ENCODE measurements at regions not wholly inside any gene's neighbourhood (a gene's known extent, or its start where the extent isn't known, plus 50 kb on each side); places are given as distances from the start of the nearest gene placed in this dataset.

DNA sequence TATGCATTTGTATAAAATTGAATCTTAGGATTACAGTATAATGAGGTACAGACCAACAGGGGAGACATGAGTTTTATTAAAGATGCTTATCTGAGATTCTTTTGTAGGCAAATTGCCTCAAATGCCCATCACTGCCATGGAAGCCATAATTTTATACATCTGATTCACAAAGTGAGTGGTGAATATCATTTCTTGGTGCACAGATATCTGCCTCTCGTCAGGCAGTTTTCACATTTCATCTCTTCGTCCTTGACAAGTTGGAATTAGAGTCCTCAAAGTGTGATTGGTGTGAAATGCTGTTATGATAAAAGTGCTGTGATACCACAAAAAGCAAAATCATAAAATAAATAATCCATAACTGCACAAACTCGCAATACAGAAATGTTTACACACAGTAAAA is 1602.8 kb upstream of the DDX18 start:
- 47 to 58% methylated on average over 3 of the region's 3 CpGs for WGBS, 2 donors
- TF ChIP-seq, protein P1, sequence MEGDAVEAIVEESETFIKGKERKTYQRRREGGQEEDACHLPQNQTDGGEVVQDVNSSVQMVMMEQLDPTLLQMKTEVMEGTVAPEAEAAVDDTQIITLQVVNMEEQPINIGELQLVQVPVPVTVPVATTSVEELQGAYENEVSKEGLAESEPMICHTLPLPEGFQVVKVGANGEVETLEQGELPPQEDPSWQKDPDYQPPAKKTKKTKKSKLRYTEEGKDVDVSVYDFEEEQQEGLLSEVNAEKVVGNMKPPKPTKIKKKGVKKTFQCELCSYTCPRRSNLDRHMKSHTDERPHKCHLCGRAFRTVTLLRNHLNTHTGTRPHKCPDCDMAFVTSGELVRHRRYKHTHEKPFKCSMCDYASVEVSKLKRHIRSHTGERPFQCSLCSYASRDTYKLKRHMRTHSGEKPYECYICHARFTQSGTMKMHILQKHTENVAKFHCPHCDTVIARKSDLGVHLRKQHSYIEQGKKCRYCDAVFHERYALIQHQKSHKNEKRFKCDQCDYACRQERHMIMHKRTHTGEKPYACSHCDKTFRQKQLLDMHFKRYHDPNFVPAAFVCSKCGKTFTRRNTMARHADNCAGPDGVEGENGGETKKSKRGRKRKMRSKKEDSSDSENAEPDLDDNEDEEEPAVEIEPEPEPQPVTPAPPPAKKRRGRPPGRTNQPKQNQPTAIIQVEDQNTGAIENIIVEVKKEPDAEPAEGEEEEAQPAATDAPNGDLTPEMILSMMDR (IDR thresholded peaks at IDR 0.05): no peak
- TF ChIP-seq POLR2A (IDR thresholded peaks at IDR 0.05): no peak
- Histone ChIP-seq H3K27ac (no peak overlapping the region), H3K36me3 (no peaks in the 10 kb centered on the region), H3K4me3 (no peak overlapping the region), H3K9me3 (peaks cover 0 to 8% (median 0%) of the 10 kb centered on the region in 3 donors), H3K4me1 (no peaks in the 10 kb centered on the region), H3K27me3 (no peaks in the 10 kb centered on the region)
- intact Hi-C loops (cut with DNase I): no loop called here
- DNase-seq: no peak

DNA sequence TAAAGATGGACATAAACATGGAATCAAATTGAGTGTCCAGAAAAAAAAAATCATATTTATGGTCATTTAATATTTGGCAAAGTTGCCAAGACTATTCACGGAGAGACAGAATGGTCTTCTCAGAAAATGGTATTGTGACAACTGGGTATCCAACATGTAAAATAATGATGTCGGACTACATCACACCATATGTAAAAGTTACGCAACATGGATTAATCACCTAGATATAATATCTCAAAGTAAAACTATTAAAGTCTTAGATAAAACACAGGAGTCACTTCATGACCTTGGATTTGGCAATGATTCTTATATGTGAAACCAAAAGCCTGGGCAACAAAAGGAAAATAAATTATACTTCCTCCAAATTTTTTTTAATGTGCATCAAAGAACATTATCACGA is 1591.7 kb upstream of the DDX18 start:
- Histone ChIP-seq H3K4me1 (no peaks in the 10 kb centered on the region), H3K27ac (no peak overlapping the region), H3K27me3 (no peaks in the 10 kb centered on the region), H3K4me3 (no peak overlapping the region), H3K9me3 (peaks cover 0 to 15% (median 0%) of the 10 kb centered on the region in 3 donors), H3K36me3 (no peaks in the 10 kb centered on the region)
- WGBS, 2 donors: 80 to 83% methylated on average over 4 of the region's 4 CpGs
- TF ChIP-seq, protein P1 (IDR thresholded peaks at IDR 0.05): no peak
- no peak for TF ChIP-seq POLR2A (IDR thresholded peaks at IDR 0.05)
- intact Hi-C loops (cut with DNase I): no loop called here
- DNase-seq: no peak

DNA sequence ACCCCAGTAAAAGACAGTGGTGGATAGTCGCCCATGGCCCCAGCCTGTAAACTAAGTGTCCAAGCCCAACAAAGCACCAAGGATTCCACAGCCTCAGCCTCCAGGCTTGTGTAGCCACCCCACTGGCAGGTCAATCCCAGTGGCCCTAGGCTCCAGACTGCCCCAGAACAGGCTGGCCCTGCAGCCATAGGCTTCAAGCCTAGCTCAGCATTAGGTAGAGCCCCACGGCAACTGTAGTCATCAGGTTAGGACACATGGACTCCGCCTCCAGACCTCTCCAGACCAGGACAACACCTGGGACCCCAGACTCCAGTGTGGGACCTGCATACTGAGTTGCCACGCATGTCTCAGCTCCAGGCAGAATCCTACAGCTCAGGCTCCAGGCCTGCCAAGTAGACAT is 1590.6 kb upstream of the DDX18 start:
- no peak overlapping the region for H3K27ac ChIP-seq
- H3K36me3 ChIP-seq: no peaks in the 10 kb centered on the region
- no peak for TF ChIP-seq POLR2A (IDR thresholded peaks at IDR 0.05)
- TF ChIP-seq, protein P1 (IDR thresholded peaks at IDR 0.05): no peak
- intact Hi-C loops (cut with DNase I): no loop called here
- 54 to 75% methylated on average over 1 to 2 of the region's 4 CpGs for WGBS, 2 donors
- H3K9me3 ChIP-seq: peaks cover 0 to 20% (median 0%) of the 10 kb centered on the region in 3 donors
- H3K4me3 ChIP-seq: no peak overlapping the region
- no peaks in the 10 kb centered on the region for H3K27me3 ChIP-seq
- DNase-seq: no peak
- H3K4me1 ChIP-seq: no peaks in the 10 kb centered on the region

DNA sequence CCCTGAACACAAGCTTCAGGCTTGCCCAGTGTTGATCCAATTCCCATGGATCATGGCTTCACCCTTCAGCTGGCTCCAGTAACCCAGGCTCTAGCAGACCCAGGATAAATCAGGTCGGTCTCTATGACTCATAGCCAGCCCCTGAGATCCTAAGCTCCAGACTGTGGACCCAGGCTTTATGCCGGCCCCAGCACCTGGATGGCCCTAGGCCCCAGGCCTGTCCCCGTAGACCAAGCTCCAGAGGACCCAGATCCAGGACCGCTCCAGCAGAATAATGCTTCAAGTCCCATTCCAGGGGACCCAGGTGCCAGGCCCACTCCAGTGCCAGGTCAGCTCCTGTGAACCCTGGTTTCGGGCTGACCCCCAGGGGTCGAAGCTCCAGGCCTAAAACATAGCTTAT is 1589.9 kb upstream of the DDX18 start:
- Histone ChIP-seq H3K27me3 (no peaks in the 10 kb centered on the region), H3K4me3 (no peak overlapping the region), H3K9me3 (peaks cover 0 to 20% (median 0%) of the 10 kb centered on the region in 3 donors), H3K4me1 (no peaks in the 10 kb centered on the region), H3K36me3 (no peaks in the 10 kb centered on the region), H3K27ac (no peak overlapping the region)
- DNase-seq: no peak
- intact Hi-C loops (cut with DNase I): no loop called here
- 35 to 67% methylated on average over 2 to 4 of the region's 6 CpGs for WGBS, 2 donors
- TF ChIP-seq, protein P1 (IDR thresholded peaks at IDR 0.05): no peak
- TF ChIP-seq POLR2A (IDR thresholded peaks at IDR 0.05): no peak

DNA sequence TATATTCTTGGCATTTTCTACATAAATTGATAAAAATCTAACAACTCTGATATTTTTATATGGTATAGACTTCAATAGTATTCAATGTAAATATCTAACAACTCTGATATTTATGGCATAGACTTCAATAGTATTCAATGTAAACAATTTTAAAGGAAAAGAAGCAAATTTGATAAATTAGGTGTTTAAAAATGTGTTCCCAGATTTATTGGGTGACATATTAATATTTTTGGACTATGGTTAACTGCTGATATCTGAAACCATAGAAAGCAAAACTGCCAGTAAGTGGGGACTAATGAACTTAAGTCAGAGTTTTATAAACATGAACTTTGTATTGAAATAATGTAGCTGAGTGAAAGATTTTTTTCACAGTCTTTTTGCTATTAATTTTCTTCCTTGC is 1576.0 kb upstream of the DDX18 start:
- Histone ChIP-seq H3K27me3 (no peaks in the 10 kb centered on the region), H3K4me3 (no peak overlapping the region), H3K4me1 (no peaks in the 10 kb centered on the region), H3K9me3 (no peaks in the 10 kb centered on the region), H3K27ac (no peak overlapping the region), H3K36me3 (no peaks in the 10 kb centered on the region)
- intact Hi-C loops (cut with DNase I): no loop called here
- no peak for DNase-seq
- no peak for TF ChIP-seq POLR2A (IDR thresholded peaks at IDR 0.05)
- TF ChIP-seq, protein P1 (IDR thresholded peaks at IDR 0.05): no peak
